Gastrocnemius medialis (tissue), 4 donors: ENCODE measurements at regions not wholly inside any gene's neighbourhood (a gene's known extent, or its start where the extent isn't known, plus 50 kb on each side); places are given as distances from the start of the nearest gene placed in this dataset.

Source experiments
- ATAC-seq, 2 donors: fragments of 150-250 bp; one replicate each; pipeline ENCODE4 v1.9.1; 2016
- DNase-seq, 2 donors: peaks; one replicate each; pipeline ENCODE4 v3.0.0-alpha.2; 2019
- H3K27ac ChIP-seq, 4 donors: fragments of 200-600 bp; sonication (generic); 1 replicate in 1 of 4; 2 replicates in 3 of 4; pipeline ENCODE4 v1.5.1; 2016 to 2018; ENCODE audit warnings: mild to moderate bottlenecking in 2 of 4, moderate library complexity in 1 of 4
- H3K27me3 ChIP-seq, 3 donors: fragments of 200-600 bp; sonication (generic) in 2 of 3; 1 replicate in 1 of 3; 2 replicates in 2 of 3; pipeline versions ENCODE4 v1.5.1 to v1.6.0; 2016 to 2019; ENCODE audit warnings: mild to moderate bottlenecking in 1 of 3, moderate library complexity in 1 of 3
- H3K36me3 ChIP-seq, 2 donors: fragments of 200-600 bp; sonication (generic) in 1 of 2; one replicate each; pipeline ENCODE4 v1.5.1; 2017 to 2018
- H3K4me1 ChIP-seq, 2 donors: fragments of 200-600 bp; sonication (generic) in 1 of 2; one replicate each; pipeline ENCODE4 v1.5.1; 2016 to 2017; ENCODE audit warnings: mild to moderate bottlenecking in 2 of 2
- H3K4me3 ChIP-seq, 4 donors: fragments of 200-600 bp; sonication (generic) in 3 of 4; 1 replicate in 1 of 4; 2 replicates in 3 of 4; pipeline ENCODE4 v1.5.1; 2016 to 2019; ENCODE audit warnings: mild to moderate bottlenecking in 2 of 4
- H3K9me3 ChIP-seq, 3 donors: fragments of 200-600 bp; sonication (generic) in 2 of 3; 1 replicate in 1 of 3; 2 replicates in 2 of 3; pipeline ENCODE4 v1.5.1; 2016 to 2019
- CTCF ChIP-seq, 5 experiments: fragments of 450-650 bp in 3 of 5; fragments of 200-600 bp in 2 of 5; sonication (generic) in 2 of 5; IDR thresholded peaks in 4 of 5; conservative IDR thresholded peaks in 1 of 5; 1 replicate in 4 of 5; 2 replicates in 1 of 5; pipeline ENCODE4 v1.5.1; 2016 to 2019; ENCODE audit warnings: antibody characterized with exemption in 5 of 5, mild to moderate bottlenecking in 3 of 5, moderate library complexity in 3 of 5
- POLR2A ChIP-seq, 2 donors: fragments of 450-650 bp; IDR thresholded peaks; one replicate each; pipeline ENCODE4 v1.6.1; 2017; ENCODE audit warnings: antibody characterized with exemption in 2 of 2, mild to moderate bottlenecking in 2 of 2, moderate library complexity in 2 of 2
- in situ Hi-C, 4 donors: fragments of 200-750 bp; cut with MboI; loops; one replicate each; pipeline versions ENCODE4 v1.15.0 to v1.8.0; 2017; ENCODE audit warnings: low sequenced_read_pairs in 4 of 4
- intact Hi-C: fragments of 100-400 bp; cut with DNase I; formaldehyde crosslinking; loops from one replicate; pipeline ENCODE4 v1.15.1; 2023; ENCODE audit warnings: low total_unique reads

DNA sequence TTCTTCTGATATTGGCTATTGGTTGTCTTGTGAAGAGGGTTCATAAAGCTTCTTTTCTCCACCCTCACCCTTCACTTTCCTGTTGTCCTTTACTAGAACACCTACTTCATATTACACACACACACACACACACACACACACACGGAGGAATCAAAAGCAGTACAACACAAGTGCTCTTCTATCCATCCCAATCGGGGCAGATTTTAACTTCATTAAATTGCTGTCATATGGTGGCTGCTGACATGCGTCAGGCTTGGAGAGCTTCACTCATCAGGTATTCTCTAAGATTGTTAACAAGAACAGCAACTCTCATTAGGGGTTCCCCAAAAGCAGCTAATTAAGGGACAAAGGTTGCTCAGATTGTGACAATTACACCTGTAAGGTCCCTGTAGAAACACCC, 239.1 kb upstream of the MEIS2 start:
- no peaks in the 10 kb centered on the region for H3K36me3 ChIP-seq
- no peaks in the 10 kb centered on the region for H3K4me1 ChIP-seq
- no peak overlapping the region for H3K4me3 ChIP-seq
- no peaks in the 10 kb centered on the region for H3K27me3 ChIP-seq
- no peak overlapping the region for H3K27ac ChIP-seq
- TF ChIP-seq POLR2A (IDR thresholded peaks at IDR 0.05) (no peak), CTCF (IDR thresholded peaks at IDR 0.05 in 4 of 5, conservative IDR thresholded peaks at IDR 0.05 in 1 of 5) (no peak)
- in situ Hi-C loops (no loop called here), intact Hi-C loops (no loop called here)
- no peaks in the 10 kb centered on the region for H3K9me3 ChIP-seq
- ATAC-seq (no peak), DNase-seq (no peak)

DNA sequence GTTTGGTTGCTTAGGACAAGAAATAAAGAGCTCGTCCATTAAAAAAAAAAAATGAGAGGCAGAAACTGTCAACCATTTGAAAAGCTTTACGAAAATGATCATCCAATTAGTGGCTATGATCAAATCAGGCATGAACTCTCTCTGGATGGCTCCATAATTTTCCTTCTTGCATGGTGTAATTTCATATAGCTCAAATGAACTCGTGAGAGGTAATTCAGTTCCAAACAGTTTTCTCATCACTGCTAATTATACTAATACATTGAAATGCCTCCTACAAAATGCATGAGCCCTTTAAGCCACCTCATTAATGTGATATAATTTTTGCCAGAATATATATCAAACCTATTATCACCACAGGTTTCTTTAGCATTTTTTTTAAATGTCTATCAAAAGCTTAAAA, 239.5 kb upstream of the MEIS2 start:
- Histone ChIP-seq H3K4me3 (no peak overlapping the region), H3K4me1 (no peaks in the 10 kb centered on the region), H3K27ac (no peak overlapping the region), H3K9me3 (no peaks in the 10 kb centered on the region), H3K27me3 (no peaks in the 10 kb centered on the region), H3K36me3 (no peaks in the 10 kb centered on the region)
- DNase-seq (no peak), ATAC-seq (no peak)
- TF ChIP-seq CTCF (IDR thresholded peaks at IDR 0.05 in 4 of 5, conservative IDR thresholded peaks at IDR 0.05 in 1 of 5) (no peak), POLR2A (IDR thresholded peaks at IDR 0.05) (no peak)
- intact Hi-C loops: no loop called here
- in situ Hi-C loops: no loop called here

DNA sequence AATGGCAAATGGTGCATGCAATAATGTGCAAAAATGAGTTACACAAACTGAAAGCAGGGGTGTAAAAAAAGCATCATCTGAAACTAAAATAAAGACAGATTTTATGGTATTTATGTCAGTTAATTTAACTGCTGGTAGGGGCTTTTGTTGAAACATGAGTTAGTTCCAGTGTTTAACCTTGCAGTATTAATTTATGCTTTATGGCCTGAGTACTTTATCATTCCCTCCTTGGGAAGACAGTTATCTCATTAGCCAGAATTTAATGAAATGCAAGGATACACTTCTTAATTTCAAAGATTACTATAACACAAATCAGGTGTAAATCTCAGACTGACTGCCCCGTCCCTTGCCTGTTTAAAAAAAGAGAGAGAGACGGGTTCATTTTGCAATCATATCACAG, 240.1 kb upstream of the MEIS2 start:
- no peak for DNase-seq
- Histone ChIP-seq H3K36me3 (no peaks in the 10 kb centered on the region), H3K4me3 (no peak overlapping the region), H3K27me3 (no peaks in the 10 kb centered on the region), H3K27ac (no peak overlapping the region), H3K4me1 (no peaks in the 10 kb centered on the region), H3K9me3 (no peaks in the 10 kb centered on the region)
- in situ Hi-C loops: no loop called here
- intact Hi-C loops: no loop called here
- no peak for ATAC-seq
- TF ChIP-seq CTCF (IDR thresholded peaks at IDR 0.05 in 4 of 5, conservative IDR thresholded peaks at IDR 0.05 in 1 of 5): no peak
- no peak for TF ChIP-seq POLR2A (IDR thresholded peaks at IDR 0.05)

DNA sequence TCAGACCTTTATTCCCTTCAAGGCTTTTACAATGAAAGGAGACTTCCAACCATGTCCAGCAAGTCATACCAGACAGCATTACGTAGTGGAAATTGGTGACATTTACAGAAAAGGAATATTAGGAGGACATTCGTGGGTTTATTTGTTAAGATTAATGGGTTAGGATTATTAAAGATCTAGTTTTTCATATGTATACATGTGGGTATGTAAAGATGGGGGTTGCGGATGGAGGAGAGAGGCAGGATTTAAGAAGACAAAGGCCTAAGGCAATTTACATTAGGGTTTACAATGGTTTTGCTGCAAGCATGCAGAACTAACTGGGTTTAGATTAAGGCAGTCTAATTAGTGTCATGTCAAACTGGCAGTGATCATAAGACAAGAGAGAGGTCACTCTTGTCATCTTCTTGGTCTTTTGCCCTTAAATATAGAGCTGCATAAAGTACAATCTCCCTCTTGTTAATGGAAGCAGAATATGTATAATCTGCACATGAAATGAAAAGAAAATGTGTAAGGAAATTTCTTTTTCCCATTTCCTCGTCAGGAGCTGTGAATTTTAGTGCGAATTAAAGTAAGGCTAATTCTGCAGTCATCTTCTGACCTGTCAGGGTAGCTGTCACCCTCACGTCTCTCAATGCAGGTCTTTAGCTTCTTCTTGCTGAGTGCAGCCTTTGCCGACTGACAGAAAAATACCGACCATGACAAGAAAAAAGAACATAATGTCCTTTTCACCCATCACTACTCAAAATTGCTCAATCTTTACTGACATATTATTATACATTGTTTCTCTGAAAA, 258.9 kb upstream of the MEIS2 start:
- Histone ChIP-seq H3K9me3 (no peaks in the 10 kb centered on the region), H3K27ac (no peak overlapping the region), H3K27me3 (no peaks in the 10 kb centered on the region), H3K4me3 (no peak overlapping the region), H3K36me3 (no peaks in the 10 kb centered on the region), H3K4me1 (no peaks in the 10 kb centered on the region)
- ATAC-seq (no peak), DNase-seq (no peak)
- TF ChIP-seq POLR2A (IDR thresholded peaks at IDR 0.05): no peak
- no peak for TF ChIP-seq CTCF (IDR thresholded peaks at IDR 0.05 in 4 of 5, conservative IDR thresholded peaks at IDR 0.05 in 1 of 5)
- intact Hi-C loops: no loop called here
- in situ Hi-C loops: no loop called here

DNA sequence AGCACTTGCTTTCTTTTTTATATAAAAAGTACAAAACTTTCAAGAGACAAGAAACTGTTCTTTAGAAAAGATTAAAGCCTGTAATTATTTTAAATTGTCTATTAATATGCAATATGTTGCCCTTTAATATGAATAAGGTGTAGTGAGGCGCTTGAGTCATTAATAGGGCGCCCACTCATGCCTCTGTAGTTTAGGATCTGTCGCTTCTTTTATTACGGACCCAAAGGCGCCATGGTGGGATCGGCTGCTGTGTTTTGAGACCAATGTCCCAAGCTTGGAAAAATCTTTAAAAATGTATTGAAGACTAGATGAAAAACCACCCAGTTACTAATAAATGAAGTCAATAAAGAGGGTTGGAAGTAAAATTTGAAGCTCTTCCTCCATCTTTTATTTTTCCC, 259.5 kb upstream of the MEIS2 start:
- no peak overlapping the region for H3K27ac ChIP-seq
- H3K36me3 ChIP-seq: no peaks in the 10 kb centered on the region
- no peak overlapping the region for H3K4me3 ChIP-seq
- DNase-seq (no peak), ATAC-seq (no peak)
- no peaks in the 10 kb centered on the region for H3K9me3 ChIP-seq
- TF ChIP-seq CTCF (IDR thresholded peaks at IDR 0.05 in 4 of 5, conservative IDR thresholded peaks at IDR 0.05 in 1 of 5) (no peak), POLR2A (IDR thresholded peaks at IDR 0.05) (no peak)
- H3K4me1 ChIP-seq: no peaks in the 10 kb centered on the region
- intact Hi-C loops: no loop called here
- no peaks in the 10 kb centered on the region for H3K27me3 ChIP-seq
- in situ Hi-C loops: no loop called here
